HPDE6-E6E7 (cell line): ENCODE measurements at regions not wholly inside any gene's neighbourhood (a gene's known extent, or its start where the extent isn't known, plus 50 kb on each side); places are given as distances from the start of the nearest gene placed in this dataset.
A peak's percentile ranks its signal among the peaks of the same experiment; 100 is the strongest.
"Not testable (repeated sequence)": the region's sequence is repeated elsewhere in the genome, so short reads cannot be mapped to it uniquely, and the experiment has no call there.

Experiments
- DNase-seq: peaks from one replicate; pipeline ENCODE4 v3.0.0; 2011; ENCODE audit warnings: missing footprints; ENCODE audit errors: extremely low spot score

- no peak for DNase-seq
Measured at GRCh38 chr11:86861810-86862209, 61.5 kb downstream of the PRSS23 start.

- no peak for DNase-seq
Measured at GRCh38 chr11:86863476-86863875, 63.1 kb downstream of the PRSS23 start.

- no peak for DNase-seq
Measured at GRCh38 chr11:86865436-86865835, 65.1 kb downstream of the PRSS23 start.

- DNase-seq, result no peak
Measured at GRCh38 chr11:86869531-86869930, 69.2 kb downstream of the PRSS23 start.

- peak; percentile 49 for DNase-seq
Measured at GRCh38 chr11:86869966-86870570, 69.7 kb downstream of the PRSS23 start.

GRCh38 chr11:86873573-86874083 is 73.3 kb downstream of the PRSS23 start:
- no peak for DNase-seq

- DNase-seq, result no peak
Measured at GRCh38 chr11:86874304-86875056, 74.1 kb downstream of the PRSS23 start.

- DNase-seq, result no peak
Measured at GRCh38 chr11:86876716-86877234, 76.4 kb downstream of the PRSS23 start.

- no peak for DNase-seq
Measured at GRCh38 chr11:86877503-86877902, 77.2 kb downstream of the PRSS23 start.

GRCh38 chr11:86879241-86879640 is 76.0 kb downstream of the FZD4 start:
- not testable (repeated sequence) for DNase-seq

GRCh38 chr11:86885311-86885710 is 69.9 kb downstream of the FZD4 start:
- DNase-seq, result no peak

- DNase-seq, result no peak
Measured at GRCh38 chr11:86888164-86889000, 66.8 kb downstream of the FZD4 start.

GRCh38 chr11:86889001-86889341 is 66.2 kb downstream of the FZD4 start:
- DNase-seq, result no peak

- DNase-seq, result no peak
Measured at GRCh38 chr11:86891036-86891435, 64.2 kb downstream of the FZD4 start.

GRCh38 chr11:86893235-86893634 is 62.0 kb downstream of the FZD4 start:
- DNase-seq, result no peak
